CD14-positive monocyte (primary cell): ENCODE measurements at regions not wholly inside any gene's neighbourhood (a gene's known extent, or its start where the extent isn't known, plus 50 kb on each side); places are given as distances from the start of the nearest gene placed in this dataset.

Experiments used
- DNase-seq, 3 donors: peaks; one replicate each; pipeline ENCODE4 v3.0.0-alpha.2; 2011 to 2022
- H2AFZ ChIP-seq: 2 replicates; pipeline ENCODE4 v1.6.0; 2012; ENCODE audit warnings: mild to moderate bottlenecking, low read depth, low read length, inconsistent platforms; ENCODE audit not compliant: insufficient read depth, poor library complexity, severe bottlenecking
- H3K27ac ChIP-seq, 2 donors: 1 replicate in 1 of 2; 2 replicates in 1 of 2; pipeline ENCODE4 v1.5.1; 2012 to 2013; ENCODE audit warnings: low read length in 2 of 2, control low read depth in 1 of 2, inconsistent platforms in 1 of 2, low read depth in 1 of 2, mild to moderate bottlenecking in 1 of 2
- H3K27me3 ChIP-seq, 2 donors: one replicate each; pipeline versions ENCODE4 v1.6.0 to v1.6.1; 2011 to 2013; ENCODE audit warnings: low read length in 2 of 2; ENCODE audit not compliant: control insufficient read depth in 2 of 2, insufficient read depth in 2 of 2
- H3K36me3 ChIP-seq, 2 donors: replicated peaks in 1 of 2; 1 replicate in 1 of 2; 2 replicates in 1 of 2; pipeline versions ENCODE4 v1.5.1 to v1.6.1; 2012 to 2013; ENCODE audit warnings: low read length in 2 of 2, control low read depth in 1 of 2, inconsistent platforms in 1 of 2, mild to moderate bottlenecking in 1 of 2; ENCODE audit not compliant: insufficient read depth in 2 of 2, control insufficient read depth in 1 of 2
- H3K4me1 ChIP-seq, 2 donors: 1 replicate in 1 of 2; 2 replicates in 1 of 2; pipeline versions ENCODE4 v1.5.1 to v1.6.1; 2012 to 2013; ENCODE audit warnings: low read length in 2 of 2, control low read depth in 1 of 2, inconsistent platforms in 1 of 2, mild to moderate bottlenecking in 1 of 2, moderate library complexity in 1 of 2; ENCODE audit not compliant: insufficient read depth in 2 of 2, control insufficient read depth in 1 of 2
- H3K4me2 ChIP-seq: replicated peaks from 2 replicates; pipeline ENCODE3; 2012; ENCODE audit warnings: low read length, moderate library complexity, mild to moderate bottlenecking; ENCODE audit not compliant: poor library complexity, severe bottlenecking; ENCODE audit errors: extremely low read depth
- H3K4me3 ChIP-seq, 3 experiments: fragments of 200-600 bp in 1 of 3; sonication (generic) in 1 of 3; replicated peaks in 1 of 3; 1 replicate in 2 of 3; 2 replicates in 1 of 3; pipeline ENCODE4 v1.5.1; 2011 to 2013; ENCODE audit warnings: low read length in 3 of 3, mild to moderate bottlenecking in 3 of 3, control low read depth in 2 of 3, low read depth in 2 of 3, inconsistent platforms in 1 of 3, moderate library complexity in 1 of 3
- H3K79me2 ChIP-seq: 2 replicates; pipeline ENCODE4 v1.6.0; 2012; ENCODE audit warnings: mild to moderate bottlenecking, control low read depth, inconsistent platforms, low read length, moderate library complexity; ENCODE audit not compliant: insufficient read depth
- H3K9ac ChIP-seq: 2 replicates; pipeline ENCODE4 v1.6.0; 2017; ENCODE audit warnings: low read length, mild to moderate bottlenecking; ENCODE audit not compliant: insufficient read depth, poor library complexity, severe bottlenecking
- H3K9me3 ChIP-seq, 2 donors: replicated peaks in 1 of 2; 1 replicate in 1 of 2; 2 replicates in 1 of 2; pipeline versions ENCODE4 v1.5.1 to v1.6.1; 2012 to 2013; ENCODE audit warnings: low read length in 2 of 2, control low read depth in 1 of 2; ENCODE audit not compliant: control insufficient read depth in 1 of 2, insufficient read depth in 1 of 2
- H4K20me1 ChIP-seq: 2 replicates; pipeline ENCODE4 v1.6.0; 2012; ENCODE audit warnings: mild to moderate bottlenecking, low read length, control low read depth, moderate library complexity; ENCODE audit not compliant: insufficient read depth
- H3K27ac Mint-ChIP-seq, 7 donors: one replicate each; pipeline ENCODE4 v1.8.0; 2020; ENCODE audit warnings: mild to moderate bottlenecking in 7 of 7, mixed read lengths in 7 of 7, moderate library complexity in 6 of 7, inconsistent platforms in 2 of 7
- H3K27me3 Mint-ChIP-seq, 3 donors: one replicate each; pipeline ENCODE4 v1.8.0; 2021 to 2022; ENCODE audit warnings: low read depth in 3 of 3, mild to moderate bottlenecking in 3 of 3, mixed read lengths in 3 of 3, moderate library complexity in 3 of 3, inconsistent platforms in 1 of 3
- H3K36me3 Mint-ChIP-seq, 2 donors: one replicate each; pipeline ENCODE4 v1.8.0; 2020; ENCODE audit warnings: mixed read lengths in 2 of 2, inconsistent platforms in 1 of 2, mild to moderate bottlenecking in 1 of 2
- H3K4me1 Mint-ChIP-seq: one replicate; pipeline ENCODE4 v1.8.0; 2020; ENCODE audit warnings: mild to moderate bottlenecking, mixed read lengths
- H3K4me3 Mint-ChIP-seq, 2 donors: one replicate each; pipeline ENCODE4 v1.8.0; 2020; ENCODE audit warnings: mild to moderate bottlenecking in 2 of 2, mixed read lengths in 2 of 2, moderate library complexity in 1 of 2
- H3K9me3 Mint-ChIP-seq, 7 donors: one replicate each; pipeline ENCODE4 v1.8.0; 2020 to 2022; ENCODE audit warnings: mixed read lengths in 7 of 7, mild to moderate bottlenecking in 6 of 7, moderate library complexity in 6 of 7, inconsistent platforms in 2 of 7
- CTCF ChIP-seq: fragments of 200-600 bp; IDR thresholded peaks from one replicate; pipeline ENCODE4 v1.8.0; 2022; ENCODE audit warnings: antibody characterized with exemption, mild to moderate bottlenecking
- WGBS: methylation state at CpG from one replicate; pipeline ENCODE4 v1.1.5; 2013; ENCODE audit warnings: missing lambda C conversion rate; ENCODE audit not compliant: insufficient coverage; 5-methylcytosine and 5-hydroxymethylcytosine counted together
- intact Hi-C, 2 donors: fragments of 100-400 bp; cut with micrococcal nuclease; formaldehyde crosslinking; loops; one replicate each; pipeline versions ENCODE4 v1.15.0 to v1.15.1; 2023

- Mint-ChIP-seq H3K27me3 (no peaks in the 10 kb centered on the region), H3K4me1 (no peaks in the 10 kb centered on the region), H3K4me3 (no peak overlapping the region), H3K27ac (no peak overlapping the region), H3K36me3 (no peaks in the 10 kb centered on the region), H3K9me3 (peaks cover 0 to 5% (median 3%) of the 10 kb centered on the region in 7 donors)
- Histone ChIP-seq H3K4me2 (no peak overlapping the region), H3K9me3 (no peaks in the 10 kb centered on the region), H4K20me1 (no peaks in the 10 kb centered on the region), H3K4me3 (no peak overlapping the region), H3K36me3 (no peaks in the 10 kb centered on the region), H3K27me3 (no peaks in the 10 kb centered on the region), H3K27ac (no peak overlapping the region), H3K79me2 (no peaks in the 10 kb centered on the region), H3K9ac (no peak overlapping the region), H2AFZ (no peak overlapping the region), H3K4me1 (no peaks in the 10 kb centered on the region)
- no peak for TF ChIP-seq CTCF
- no peak for DNase-seq
- no CpG with 5 or more reads among the region's 1 CpG for WGBS
- intact Hi-C loops, result no loop called here
Observed at GRCh38 chr21:16441789-16442188, 712.0 kb downstream of the USP25 start.

- no peaks in the 10 kb centered on the region for H3K9me3 ChIP-seq
- no peak overlapping the region for H3K4me3 ChIP-seq
- H3K27ac Mint-ChIP-seq, result no peak overlapping the region
- no peak for TF ChIP-seq CTCF
- DNase-seq, result no peak
- peaks cover 0 to 2% (median 1%) of the 10 kb centered on the region in 7 donors for H3K9me3 Mint-ChIP-seq
- no peak overlapping the region for H3K9ac ChIP-seq
- no peak overlapping the region for H3K27ac ChIP-seq
- no peaks in the 10 kb centered on the region for H3K4me1 ChIP-seq
- H2AFZ ChIP-seq, result no peak overlapping the region
- H3K4me3 Mint-ChIP-seq, result no peak overlapping the region
- no peak overlapping the region for H3K4me2 ChIP-seq
- intact Hi-C loops, result no loop called here
- H3K79me2 ChIP-seq, result no peaks in the 10 kb centered on the region
- H3K4me1 Mint-ChIP-seq, result no peaks in the 10 kb centered on the region
- H3K27me3 ChIP-seq, result no peaks in the 10 kb centered on the region
- H4K20me1 ChIP-seq, result no peaks in the 10 kb centered on the region
- H3K27me3 Mint-ChIP-seq, result no peaks in the 10 kb centered on the region
- no peaks in the 10 kb centered on the region for H3K36me3 Mint-ChIP-seq
- no peaks in the 10 kb centered on the region for H3K36me3 ChIP-seq
Observed at GRCh38 chr21:16454399-16454798, 724.6 kb downstream of the USP25 start.
